Neural progenitor cell (in vitro differentiated cells): ENCODE measurements at regions not wholly inside any gene's neighbourhood (a gene's known extent, or its start where the extent isn't known, plus 50 kb on each side); places are given as distances from the start of the nearest gene placed in this dataset.
"Not testable (repeated sequence)": the region's sequence is repeated elsewhere in the genome, so short reads cannot be mapped to it uniquely, and the experiment has no call there.

ENCODE experiments used
- DNase-seq: peaks from one replicate; pipeline ENCODE4 v3.0.0-alpha.2; 2016; ENCODE audit warnings: low spot score
- H2AFZ ChIP-seq: fragments of 200-600 bp; sonication (generic); replicated peaks from 2 replicates; pipeline ENCODE4 v1.6.1; 2016; ENCODE audit warnings: antibody characterized with exemption
- H3F3A ChIP-seq: fragments of 200-600 bp; sonication (generic); 2 replicates; pipeline ENCODE4 v1.6.1; 2016; ENCODE audit warnings: antibody characterized with exemption, low read depth
- H3K27ac ChIP-seq: fragments of 200-600 bp; sonication (generic); 2 replicates; pipeline ENCODE4 v1.5.1; 2016; ENCODE audit warnings: mild to moderate bottlenecking
- H3K27me3 ChIP-seq: fragments of 200-600 bp; sonication (generic); 2 replicates; pipeline ENCODE4 v1.6.1; 2016; ENCODE audit warnings: mild to moderate bottlenecking, moderate library complexity
- H3K36me3 ChIP-seq: fragments of 200-600 bp; sonication (generic); 2 replicates; pipeline ENCODE4 v1.5.1; 2016
- H3K4me1 ChIP-seq: fragments of 200-600 bp; sonication (generic); 2 replicates; pipeline ENCODE4 v1.6.1; 2016; ENCODE audit warnings: mixed run types
- H3K4me2 ChIP-seq: fragments of 200-600 bp; sonication (generic); 2 replicates; pipeline ENCODE4 v1.6.1; 2016
- H3K4me3 ChIP-seq: fragments of 200-600 bp; sonication (generic); 2 replicates; pipeline ENCODE4 v1.5.1; 2016
- H3K79me2 ChIP-seq: fragments of 200-600 bp; sonication (generic); 2 replicates; pipeline ENCODE4 v1.6.1; 2016; ENCODE audit warnings: low read depth
- H3K9ac ChIP-seq: fragments of 200-600 bp; sonication (generic); 2 replicates; pipeline ENCODE4 v1.6.1; 2016
- H3K9me3 ChIP-seq: fragments of 200-600 bp; sonication (generic); 2 replicates; pipeline ENCODE4 v1.5.1; 2016; ENCODE audit warnings: low read depth
- H4K20me1 ChIP-seq: fragments of 200-600 bp; sonication (generic); 2 replicates; pipeline ENCODE4 v1.6.1; 2016; ENCODE audit warnings: low read depth
- H3K27ac Mint-ChIP-seq: 3 replicates; pipeline ENCODE4 v1.8.0; 2021; ENCODE audit warnings: mixed read lengths
- H3K27me3 Mint-ChIP-seq: 2 replicates; pipeline ENCODE4 v1.8.0; 2022; ENCODE audit warnings: low read depth, mild to moderate bottlenecking, inconsistent platforms, moderate library complexity, mixed read lengths; ENCODE audit not compliant: insufficient read depth
- H3K36me3 Mint-ChIP-seq: 3 replicates; pipeline ENCODE4 v1.8.0; 2021; ENCODE audit warnings: mixed read lengths
- H3K4me1 Mint-ChIP-seq: 3 replicates; pipeline ENCODE4 v1.8.0; 2021; ENCODE audit warnings: mixed read lengths
- H3K4me3 Mint-ChIP-seq: 3 replicates; pipeline ENCODE4 v1.8.0; 2021; ENCODE audit warnings: mild to moderate bottlenecking, moderate library complexity, mixed read lengths
- H3K9me3 Mint-ChIP-seq: 3 replicates; pipeline ENCODE4 v1.8.0; 2020; ENCODE audit warnings: mixed read lengths
- EZH2 ChIP-seq: fragments of 200-600 bp; sonication (generic); IDR thresholded peaks from 2 replicates; pipeline ENCODE4 v1.6.1; 2017; ENCODE audit warnings: antibody characterized with exemption, mild to moderate bottlenecking, moderate library complexity
- EZH2phosphoT487 ChIP-seq: fragments of 200-600 bp; sonication (generic); IDR thresholded peaks from 2 replicates; pipeline ENCODE4 v1.6.1; 2017; ENCODE audit warnings: antibody characterized with exemption
- TF ChIP-seq, protein P1 (sequence below): fragments of 200-600 bp; sonication (generic); IDR thresholded peaks from 2 replicates; pipeline ENCODE4 v1.5.1; 2017; ENCODE audit warnings: antibody characterized with exemption, mild to moderate bottlenecking

DNA sequence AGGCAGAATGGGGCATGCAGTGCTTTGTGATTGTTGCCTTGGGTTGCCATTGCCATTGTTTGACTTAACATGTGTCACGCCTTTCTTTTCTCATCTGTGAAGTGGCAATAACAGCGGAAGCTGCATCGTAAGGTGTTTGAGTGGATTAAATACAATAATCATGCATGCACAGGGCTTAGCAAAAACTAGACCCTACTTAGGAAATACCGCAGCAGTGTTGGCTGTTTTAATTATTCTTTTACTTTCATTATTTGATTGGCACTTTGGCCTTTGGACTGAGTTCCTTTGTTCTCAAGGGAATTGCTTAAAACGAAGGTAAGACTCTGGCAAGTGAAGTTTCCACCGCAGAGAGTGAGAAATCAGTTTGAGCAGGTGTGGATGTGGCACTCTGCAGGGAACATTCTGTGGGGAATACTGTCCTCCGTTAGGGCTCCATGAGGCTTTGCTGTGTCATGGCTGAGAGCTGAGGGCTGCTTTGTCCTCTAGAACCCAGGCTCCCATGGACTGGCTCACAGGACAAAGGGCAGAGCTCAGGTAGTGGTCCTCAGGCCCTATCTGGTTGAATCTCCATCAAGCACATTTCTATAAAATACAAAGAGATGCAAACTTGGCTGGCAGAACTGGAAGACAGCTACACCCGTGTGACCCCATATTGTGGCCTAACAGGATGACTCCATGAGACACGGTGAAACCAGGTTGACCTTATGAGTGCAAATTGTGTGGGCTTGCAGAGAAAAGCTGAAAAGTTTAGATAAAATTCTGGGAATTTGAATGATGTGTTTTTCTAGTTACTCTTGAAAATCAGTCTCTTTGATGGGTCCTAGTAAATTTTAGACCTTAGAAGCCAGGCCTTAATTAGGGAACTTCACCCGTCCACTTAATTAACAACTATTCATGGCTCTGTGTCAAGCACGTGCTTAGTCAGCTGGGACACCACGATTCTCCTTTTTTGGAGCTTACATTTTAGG lies 407.2 kb downstream of the KCNRG start:
- Histone ChIP-seq H3K4me2 (no peak overlapping the region), H3K4me1 (peaks cover 5% of the 10 kb centered on the region), H3K4me3 (no peak overlapping the region), H3K27me3 (no peaks in the 10 kb centered on the region), H3K36me3 (no peaks in the 10 kb centered on the region), H3K27ac (no peak overlapping the region), H3K79me2 (no peaks in the 10 kb centered on the region), H3K9me3 (no peaks in the 10 kb centered on the region), H3F3A (no peaks in the 10 kb centered on the region), H3K9ac (no peak overlapping the region), H4K20me1 (no peaks in the 10 kb centered on the region), H2AFZ (no peak overlapping the region)
- Mint-ChIP-seq H3K9me3 (no peaks in the 10 kb centered on the region), H3K27me3 (peaks cover 3% of the 10 kb centered on the region), H3K4me1 (peaks cover 4% of the 10 kb centered on the region), H3K4me3 (no peak overlapping the region), H3K27ac (no peak overlapping the region), H3K36me3 (no peaks in the 10 kb centered on the region)
- TF ChIP-seq EZH2 (no peak), EZH2phosphoT487 (no peak)
- TF ChIP-seq, protein P1, sequence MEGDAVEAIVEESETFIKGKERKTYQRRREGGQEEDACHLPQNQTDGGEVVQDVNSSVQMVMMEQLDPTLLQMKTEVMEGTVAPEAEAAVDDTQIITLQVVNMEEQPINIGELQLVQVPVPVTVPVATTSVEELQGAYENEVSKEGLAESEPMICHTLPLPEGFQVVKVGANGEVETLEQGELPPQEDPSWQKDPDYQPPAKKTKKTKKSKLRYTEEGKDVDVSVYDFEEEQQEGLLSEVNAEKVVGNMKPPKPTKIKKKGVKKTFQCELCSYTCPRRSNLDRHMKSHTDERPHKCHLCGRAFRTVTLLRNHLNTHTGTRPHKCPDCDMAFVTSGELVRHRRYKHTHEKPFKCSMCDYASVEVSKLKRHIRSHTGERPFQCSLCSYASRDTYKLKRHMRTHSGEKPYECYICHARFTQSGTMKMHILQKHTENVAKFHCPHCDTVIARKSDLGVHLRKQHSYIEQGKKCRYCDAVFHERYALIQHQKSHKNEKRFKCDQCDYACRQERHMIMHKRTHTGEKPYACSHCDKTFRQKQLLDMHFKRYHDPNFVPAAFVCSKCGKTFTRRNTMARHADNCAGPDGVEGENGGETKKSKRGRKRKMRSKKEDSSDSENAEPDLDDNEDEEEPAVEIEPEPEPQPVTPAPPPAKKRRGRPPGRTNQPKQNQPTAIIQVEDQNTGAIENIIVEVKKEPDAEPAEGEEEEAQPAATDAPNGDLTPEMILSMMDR = no peak
- DNase-seq = no peak

DNA sequence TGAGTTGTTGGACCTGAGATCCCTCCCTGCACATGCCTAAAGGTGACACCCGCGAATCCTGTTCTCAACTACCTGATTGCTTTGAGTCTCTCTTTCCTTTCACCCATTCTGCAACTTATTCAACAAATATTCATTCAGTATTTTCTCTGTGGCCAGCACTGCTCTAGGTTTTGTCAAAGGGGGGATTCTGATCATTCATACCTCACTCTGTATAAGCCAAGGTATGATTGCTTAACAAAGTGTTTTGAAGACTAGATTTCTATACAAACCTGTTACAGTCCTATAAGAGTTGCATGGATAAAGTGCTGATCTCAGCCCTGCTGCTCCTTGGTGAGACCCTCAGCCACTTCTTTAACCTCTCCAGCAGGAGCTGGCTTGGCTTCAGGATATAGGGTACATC lies 409.7 kb downstream of the KCNRG start:
- Mint-ChIP-seq H3K27ac (no peak overlapping the region), H3K27me3 (peaks cover 3% of the 10 kb centered on the region), H3K4me1 (peaks cover under 1% of the 10 kb centered on the region), H3K4me3 (no peak overlapping the region), H3K9me3 (no peaks in the 10 kb centered on the region), H3K36me3 (no peaks in the 10 kb centered on the region)
- Histone ChIP-seq H3K4me2 (no peak overlapping the region), H3K27me3 (no peaks in the 10 kb centered on the region), H3K9me3 (no peaks in the 10 kb centered on the region), H3K27ac (no peak overlapping the region), H2AFZ (no peak overlapping the region), H3K9ac (no peak overlapping the region), H3F3A (no peaks in the 10 kb centered on the region), H3K36me3 (no peaks in the 10 kb centered on the region), H4K20me1 (no peaks in the 10 kb centered on the region), H3K79me2 (no peaks in the 10 kb centered on the region), H3K4me3 (no peak overlapping the region), H3K4me1 (no peaks in the 10 kb centered on the region)
- TF ChIP-seq EZH2 (no peak), EZH2phosphoT487 (no peak)
- DNase-seq = no peak

DNA sequence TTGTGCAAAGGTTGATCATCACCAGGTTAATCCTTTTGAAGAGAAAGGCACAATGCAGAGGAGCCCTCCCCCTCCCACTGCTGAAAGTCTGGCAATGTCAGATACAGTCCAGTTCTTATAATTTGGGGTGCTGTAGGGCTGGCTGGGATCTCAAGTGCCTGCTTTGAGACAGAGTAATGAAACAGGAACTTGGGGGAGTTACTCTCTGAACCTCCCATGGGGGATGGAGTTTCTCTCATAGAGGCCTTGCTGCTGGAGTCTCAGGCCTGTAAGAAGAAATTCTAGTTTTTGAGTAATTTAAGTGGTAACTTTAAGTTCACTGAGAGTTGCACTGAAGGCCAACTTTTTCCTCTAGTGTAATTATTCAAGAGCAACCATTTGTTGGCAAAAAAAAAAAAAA lies 410.5 kb downstream of the KCNRG start:
- no peaks in the 10 kb centered on the region for H3K27me3 ChIP-seq
- TF ChIP-seq, protein P1 = no peak
- TF ChIP-seq EZH2phosphoT487 (no peak), EZH2 (no peak)
- H3K4me2 ChIP-seq = no peak overlapping the region
- Mint-ChIP-seq H3K9me3 (peaks cover under 1% of the 10 kb centered on the region), H3K36me3 (no peaks in the 10 kb centered on the region), H3K27me3 (peaks cover 3% of the 10 kb centered on the region), H3K4me1 (no peaks in the 10 kb centered on the region), H3K4me3 (no peak overlapping the region), H3K27ac (no peak overlapping the region)
- no peak overlapping the region for H3K4me3 ChIP-seq
- no peak overlapping the region for H3K27ac ChIP-seq
- H3K9ac ChIP-seq = no peak overlapping the region
- H3F3A ChIP-seq = no peaks in the 10 kb centered on the region
- no peak for DNase-seq
- H3K4me1 ChIP-seq = no peaks in the 10 kb centered on the region
- no peaks in the 10 kb centered on the region for H3K79me2 ChIP-seq
- no peak overlapping the region for H2AFZ ChIP-seq
- H3K9me3 ChIP-seq = no peaks in the 10 kb centered on the region
- H3K36me3 ChIP-seq = no peaks in the 10 kb centered on the region
- H4K20me1 ChIP-seq = no peaks in the 10 kb centered on the region

DNA sequence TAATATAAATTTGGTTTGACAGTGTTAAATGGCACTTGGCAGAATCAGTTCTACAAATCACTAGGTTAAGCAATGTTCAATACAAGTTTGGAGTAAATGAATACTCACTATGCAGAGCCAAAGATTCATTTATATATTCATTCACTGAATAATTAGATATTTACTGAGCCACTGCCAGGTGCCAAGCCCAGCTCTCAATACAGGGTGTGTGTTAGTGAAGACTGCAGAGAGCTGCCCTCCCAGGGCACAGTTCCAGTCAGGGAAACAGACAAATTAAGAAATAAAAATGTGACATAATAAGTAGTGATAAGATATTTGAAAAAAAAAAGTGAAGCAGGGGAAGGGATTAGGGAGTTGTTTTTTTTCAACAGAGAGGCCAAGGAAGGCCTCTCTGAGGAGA lies 411.7 kb downstream of the KCNRG start:
- no peak overlapping the region for H3K4me3 ChIP-seq
- H3K27me3 ChIP-seq = no peaks in the 10 kb centered on the region
- Mint-ChIP-seq H3K9me3 (peaks cover 3% of the 10 kb centered on the region), H3K36me3 (no peaks in the 10 kb centered on the region), H3K27ac (no peak overlapping the region), H3K4me1 (no peaks in the 10 kb centered on the region), H3K4me3 (no peak overlapping the region), H3K27me3 (peaks cover 3% of the 10 kb centered on the region)
- no peaks in the 10 kb centered on the region for H3K36me3 ChIP-seq
- H3K9me3 ChIP-seq = no peaks in the 10 kb centered on the region
- no peaks in the 10 kb centered on the region for H3K79me2 ChIP-seq
- DNase-seq = no peak
- H3K4me1 ChIP-seq = no peaks in the 10 kb centered on the region
- no peaks in the 10 kb centered on the region for H3F3A ChIP-seq
- H3K9ac ChIP-seq = no peak overlapping the region
- H3K27ac ChIP-seq = no peak overlapping the region
- TF ChIP-seq, protein P1 = no peak
- TF ChIP-seq EZH2phosphoT487 (no peak), EZH2 (no peak)
- no peak overlapping the region for H3K4me2 ChIP-seq
- no peak overlapping the region for H2AFZ ChIP-seq
- no peaks in the 10 kb centered on the region for H4K20me1 ChIP-seq

DNA sequence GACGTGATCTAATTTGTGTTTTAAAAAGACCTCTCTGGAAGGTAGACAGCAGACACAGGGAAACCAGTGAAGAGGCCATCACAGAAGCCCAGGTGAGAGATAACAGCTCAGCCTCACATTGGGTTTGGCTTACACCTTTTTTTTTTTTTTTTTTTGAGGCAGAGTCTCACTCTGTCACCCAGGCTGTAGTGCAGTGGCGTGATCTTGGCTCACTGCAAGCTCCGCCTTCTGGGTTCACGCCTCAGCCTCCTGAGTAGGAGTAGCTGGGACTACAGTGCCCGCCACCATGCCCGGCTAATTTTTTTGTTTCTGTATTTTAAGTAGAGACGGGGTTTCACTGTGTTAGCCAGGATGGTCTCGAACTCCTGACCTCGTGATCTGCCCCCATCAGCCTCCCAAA lies 412.3 kb downstream of the KCNRG start:
- H3F3A ChIP-seq, H3K36me3 Mint-ChIP-seq, H3K4me1 ChIP-seq, H4K20me1 ChIP-seq, H3K4me3 ChIP-seq, H3K4me3 Mint-ChIP-seq, H2AFZ ChIP-seq, H3K79me2 ChIP-seq, H3K27ac ChIP-seq, DNase-seq, H3K4me2 ChIP-seq, H3K27me3 Mint-ChIP-seq, H3K27ac Mint-ChIP-seq, H3K9me3 Mint-ChIP-seq, H3K4me1 Mint-ChIP-seq, H3K9ac ChIP-seq, H3K27me3 ChIP-seq, H3K36me3 ChIP-seq, H3K9me3 ChIP-seq: not testable (repeated sequence)
